ENCODE measurements at regions not wholly inside any gene's neighbourhood (a gene's known extent, or its start where the extent isn't known, plus 50 kb on each side); places are given as distances from the start of the nearest gene placed in this dataset.

DNA sequence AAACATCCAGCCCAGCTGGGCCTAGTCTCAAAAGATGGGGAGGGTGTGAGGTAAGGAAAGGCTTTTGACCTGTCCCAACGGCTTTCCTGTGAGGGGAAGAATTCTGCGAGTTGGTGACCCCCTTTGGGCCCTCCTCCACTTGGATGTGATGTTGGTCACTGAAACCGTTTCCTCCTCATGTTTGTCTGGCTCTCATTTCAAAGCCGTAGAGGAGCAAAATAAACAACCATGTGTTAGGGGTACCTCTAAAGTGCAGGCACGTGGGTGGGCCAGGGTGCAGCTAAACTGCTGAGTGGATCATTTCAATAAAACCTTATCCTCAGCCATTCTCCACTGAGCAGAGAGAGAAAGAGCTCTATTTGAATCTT lies 84.3 kb upstream of the MELK start:
- TF ChIP-seq CTCF (conservative IDR thresholded peaks at IDR 0.05; ENCODE audit: low read depth, low read length) (no peak), EZH2 (IDR thresholded peaks at IDR 0.05; ENCODE audit: low read length, unreplicated experiment) (no peak), EZH2phosphoT487 (IDR thresholded peaks at IDR 0.05; ENCODE audit: borderline replicate concordance, low read length) (no peak)
